Prostate gland (tissue), 2 donors: ENCODE measurements at regions not wholly inside any gene's neighbourhood (a gene's known extent, or its start where the extent isn't known, plus 50 kb on each side); places are given as distances from the start of the nearest gene placed in this dataset.

ENCODE experiments used
- CTCF ChIP-seq, 4 experiments: fragments of 200-600 bp in 2 of 4; fragments of 450-650 bp in 2 of 4; sonication (generic) in 2 of 4; IDR thresholded peaks; 1 replicate in 3 of 4; 2 replicates in 1 of 4; pipeline ENCODE4 v1.5.1; 2016 to 2019; ENCODE audit warnings: antibody characterized with exemption in 4 of 4, mild to moderate bottlenecking in 2 of 4, moderate library complexity in 2 of 4
- POLR2A ChIP-seq: fragments of 450-650 bp; IDR thresholded peaks from one replicate; pipeline ENCODE4 v1.6.1; 2016; ENCODE audit warnings: antibody characterized with exemption, mild to moderate bottlenecking
- POLR2AphosphoS5 ChIP-seq: sonication (generic); formaldehyde crosslinking; IDR thresholded peaks from one replicate; pipeline ENCODE4 v1.6.1; 2017; ENCODE audit warnings: antibody characterized with exemption

GRCh38 chrX:53882331-53882730 is 161.9 kb downstream of the PHF8 start:
- TF ChIP-seq CTCF (IDR thresholded peaks at IDR 0.05), result no peak
- no peak for TF ChIP-seq POLR2AphosphoS5
- no peak for TF ChIP-seq POLR2A
